RWPE1 (cell line): ENCODE measurements at regions not wholly inside any gene's neighbourhood (a gene's known extent, or its start where the extent isn't known, plus 50 kb on each side); places are given as distances from the start of the nearest gene placed in this dataset.

Source experiments
- CTCF ChIA-PET: fragments of 350-600 bp; sonication (Branson Sonifier 250); formaldehyde crosslinking; extraction: SDS; loops from one replicate; lab custom pipeline; 2021; lab: Yijun Ruan, JAX
- POLR2A ChIA-PET: fragments of 400-600 bp; formaldehyde crosslinking; extraction: SDS; loops from one replicate; lab custom pipeline; 2020; ENCODE audit warnings: antibody characterized with exemption; ENCODE audit not compliant: low non-redundant PET; lab: Yijun Ruan, JAX
- DNase-seq: peaks from one replicate; pipeline ENCODE4 v3.0.0; 2012; ENCODE audit warnings: low spot score
- H3K27ac ChIP-seq: fragments of 450-650 bp; 2 replicates; pipeline ENCODE4 v1.5.1; 2017
- CTCF ChIP-seq: fragments of 450-650 bp; conservative IDR thresholded peaks from 2 replicates; pipeline ENCODE4 v1.5.1; 2017; ENCODE audit warnings: low read depth, mild to moderate bottlenecking

- no peak for DNase-seq
- no peak for TF ChIP-seq CTCF
- ChIA-PET CTCF (no interaction called here), POLR2A (no interaction called here)
- H3K27ac ChIP-seq, result no peak overlapping the region
These were observed 609.3 kb downstream of the GBE1 start for GRCh38 chr3:81152156-81152555.

- no peak for TF ChIP-seq CTCF
- CTCF ChIA-PET, result no interaction called here
These were observed 628.5 kb downstream of the GBE1 start for GRCh38 chr3:81132995-81133394.

GRCh38 chr3:81105789-81106488 lies 655.5 kb downstream of the GBE1 start:
- POLR2A ChIA-PET, result no interaction called here
- no peak for DNase-seq

More at GRCh38 chr3:81132995-81133394, 628.5 kb downstream of the GBE1 start:
- POLR2A ChIA-PET, result no interaction called here
- H3K27ac ChIP-seq, result no peak overlapping the region
- no peak for DNase-seq

GRCh38 chr3:81105206-81105605 lies 656.2 kb downstream of the GBE1 start:
- ChIA-PET CTCF (no interaction called here), POLR2A (no interaction called here)
- no peak for DNase-seq
- H3K27ac ChIP-seq, result no peak overlapping the region
- no peak for TF ChIP-seq CTCF

More at GRCh38 chr3:81105789-81106488, 655.5 kb downstream of the GBE1 start:
- H3K27ac ChIP-seq, result no peak overlapping the region
- TF ChIP-seq CTCF, result no peak
- CTCF ChIA-PET, result no interaction called here

- ChIA-PET CTCF (no interaction called here), POLR2A (no interaction called here)
- DNase-seq, result no peak
- no peak for TF ChIP-seq CTCF
- H3K27ac ChIP-seq, result no peak overlapping the region
These were observed 663.6 kb downstream of the GBE1 start for GRCh38 chr3:81097889-81098288.

- ChIA-PET POLR2A (no interaction called here), CTCF (no interaction called here)
These were observed 665.5 kb downstream of the GBE1 start for GRCh38 chr3:81095956-81096355.

More at GRCh38 chr3:81095956-81096355, 665.5 kb downstream of the GBE1 start:
- no peak for TF ChIP-seq CTCF
- no peak overlapping the region for H3K27ac ChIP-seq
- DNase-seq, result no peak
